Stomach (tissue), 4 donors: ENCODE measurements at regions not wholly inside any gene's neighbourhood (a gene's known extent, or its start where the extent isn't known, plus 50 kb on each side); places are given as distances from the start of the nearest gene placed in this dataset.
"Not testable (repeated sequence)": the region's sequence is repeated elsewhere in the genome, so short reads cannot be mapped to it uniquely, and the experiment has no call there.

ENCODE experiments used
- CTCF ChIP-seq, 7 experiments: fragments of 450-650 bp in 4 of 7; fragments of 200-600 bp in 3 of 7; sonication (generic) in 3 of 7; IDR thresholded peaks; one replicate each; pipeline ENCODE4 v1.5.1; 2016 to 2019; ENCODE audit warnings: antibody characterized with exemption in 7 of 7, control low read depth in 2 of 7, mild to moderate bottlenecking in 1 of 7
- POLR2A ChIP-seq, 4 donors: fragments of 450-650 bp; IDR thresholded peaks; one replicate each; pipeline ENCODE4 v1.6.1; 2016; ENCODE audit warnings: antibody characterized with exemption in 4 of 4, control low read depth in 2 of 4, mild to moderate bottlenecking in 1 of 4, moderate library complexity in 1 of 4
- POLR2AphosphoS5 ChIP-seq, 3 donors: sonication (generic); formaldehyde crosslinking; IDR thresholded peaks; one replicate each; pipeline ENCODE4 v1.6.1; 2016; ENCODE audit warnings: antibody characterized with exemption in 3 of 3

GRCh38 chr21:14009238-14009981 lies 201.3 kb downstream of the LIPI start:
- TF ChIP-seq CTCF, POLR2AphosphoS5, POLR2A (IDR thresholded peaks at IDR 0.05): not testable (repeated sequence)
